IPS-20b (cell line): ENCODE measurements at regions not wholly inside any gene's neighbourhood (a gene's known extent, or its start where the extent isn't known, plus 50 kb on each side); places are given as distances from the start of the nearest gene placed in this dataset.

Source experiments
- H3K27ac ChIP-seq: one replicate; pipeline ENCODE4 v1.5.1; 2013; ENCODE audit warnings: low read length
- H3K27me3 ChIP-seq: 2 replicates; pipeline ENCODE4 v1.6.1; 2013; ENCODE audit warnings: mild to moderate bottlenecking, low read length, inconsistent platforms; ENCODE audit not compliant: insufficient read depth
- H3K36me3 ChIP-seq: 2 replicates; pipeline ENCODE4 v1.6.1; 2013; ENCODE audit warnings: low read depth, mild to moderate bottlenecking, inconsistent platforms, low read length, moderate library complexity; ENCODE audit not compliant: insufficient read depth
- H3K4me1 ChIP-seq: 2 replicates; pipeline ENCODE4 v1.6.1; 2013; ENCODE audit warnings: mild to moderate bottlenecking, control low read depth, inconsistent platforms, low read length, moderate library complexity; ENCODE audit not compliant: insufficient read depth
- H3K4me3 ChIP-seq: 2 replicates; pipeline ENCODE4 v1.5.1; 2013; ENCODE audit warnings: mild to moderate bottlenecking, low read length, inconsistent platforms
- H3K9ac ChIP-seq: 2 replicates; pipeline ENCODE4 v1.6.1; 2013; ENCODE audit warnings: low read depth, mild to moderate bottlenecking, inconsistent platforms, low read length, moderate library complexity
- H3K9me3 ChIP-seq: 2 replicates; pipeline ENCODE4 v1.6.1; 2013; ENCODE audit warnings: mild to moderate bottlenecking, low read depth, low read length, inconsistent platforms; ENCODE audit not compliant: insufficient read depth

- Histone ChIP-seq H3K4me3 (no peak overlapping the region), H3K27ac (no peak overlapping the region), H3K4me1 (no peaks in the 10 kb centered on the region), H3K27me3 (no peaks in the 10 kb centered on the region), H3K9ac (no peak overlapping the region), H3K9me3 (no peaks in the 10 kb centered on the region; the same call in 1 of the 2 replicates), H3K36me3 (no peaks in the 10 kb centered on the region)
These were observed 749.4 kb upstream of the SLC10A2 start for GRCh38 chr13:103815619-103816018.

- Histone ChIP-seq H3K9me3 (no peaks in the 10 kb centered on the region; the same call in 1 of the 2 replicates), H3K9ac (no peak overlapping the region), H3K27me3 (no peaks in the 10 kb centered on the region), H3K27ac (no peak overlapping the region), H3K36me3 (no peaks in the 10 kb centered on the region), H3K4me1 (no peaks in the 10 kb centered on the region), H3K4me3 (no peak overlapping the region)
These were observed 746.8 kb upstream of the SLC10A2 start for GRCh38 chr13:103812971-103813370.

- Histone ChIP-seq H3K9ac (no peak overlapping the region), H3K4me3 (no peak overlapping the region), H3K27me3 (no peaks in the 10 kb centered on the region), H3K9me3 (no peaks in the 10 kb centered on the region; the same call in 1 of the 2 replicates), H3K27ac (no peak overlapping the region), H3K4me1 (no peaks in the 10 kb centered on the region), H3K36me3 (no peaks in the 10 kb centered on the region)
These were observed 746.3 kb upstream of the SLC10A2 start for GRCh38 chr13:103812558-103812957.

DNA sequence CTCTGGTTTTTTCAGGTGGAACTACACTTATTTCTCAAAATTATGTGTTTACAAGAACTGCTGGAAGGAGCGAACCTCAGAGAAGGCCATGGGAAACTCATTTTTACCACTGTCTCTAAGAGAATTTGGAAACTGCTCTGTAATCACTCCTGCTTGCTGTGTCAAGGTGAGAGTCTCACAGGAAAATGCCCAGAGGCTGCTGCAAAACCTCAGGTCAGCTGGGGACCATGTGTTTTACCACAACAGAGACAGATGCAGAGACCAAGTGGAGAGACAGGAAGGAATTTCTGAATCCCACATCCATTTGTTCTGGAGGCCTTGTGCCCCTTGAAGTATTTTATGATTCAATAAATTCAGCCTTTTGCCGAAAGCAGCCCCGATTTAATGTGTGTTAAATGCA lies 743.8 kb upstream of the SLC10A2 start:
- no peaks in the 10 kb centered on the region for H3K4me1 ChIP-seq
- no peak overlapping the region for H3K27ac ChIP-seq
- no peaks in the 10 kb centered on the region for H3K36me3 ChIP-seq
- no peaks in the 10 kb centered on the region for H3K9me3 ChIP-seq
- H3K9ac ChIP-seq, result no peak overlapping the region
- no peaks in the 10 kb centered on the region for H3K27me3 ChIP-seq
- no peak overlapping the region for H3K4me3 ChIP-seq

DNA sequence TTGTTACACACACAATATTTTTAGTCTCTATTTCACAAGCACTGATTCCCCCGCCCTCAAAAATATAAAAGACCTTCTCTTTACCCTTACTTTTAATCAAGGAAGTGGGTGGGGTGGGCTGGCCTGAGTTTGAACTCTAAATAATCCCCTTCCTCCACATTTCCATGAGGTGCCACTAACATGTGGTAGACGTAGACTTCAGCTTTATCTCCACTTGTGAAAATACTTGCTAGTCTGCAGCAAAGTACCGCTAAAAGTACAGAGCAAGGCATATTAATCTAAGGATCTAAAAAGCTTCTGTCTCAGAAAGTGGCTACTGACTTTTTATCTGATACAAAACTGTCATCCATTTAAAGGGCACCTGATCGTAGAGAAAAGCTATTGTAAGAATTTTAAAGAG lies 739.6 kb upstream of the SLC10A2 start:
- no peaks in the 10 kb centered on the region for H3K27me3 ChIP-seq
- H3K9ac ChIP-seq, result no peak overlapping the region
- no peak overlapping the region for H3K4me3 ChIP-seq
- no peak overlapping the region for H3K27ac ChIP-seq
- no peaks in the 10 kb centered on the region for H3K9me3 ChIP-seq
- no peaks in the 10 kb centered on the region for H3K36me3 ChIP-seq
- no peaks in the 10 kb centered on the region for H3K4me1 ChIP-seq

DNA sequence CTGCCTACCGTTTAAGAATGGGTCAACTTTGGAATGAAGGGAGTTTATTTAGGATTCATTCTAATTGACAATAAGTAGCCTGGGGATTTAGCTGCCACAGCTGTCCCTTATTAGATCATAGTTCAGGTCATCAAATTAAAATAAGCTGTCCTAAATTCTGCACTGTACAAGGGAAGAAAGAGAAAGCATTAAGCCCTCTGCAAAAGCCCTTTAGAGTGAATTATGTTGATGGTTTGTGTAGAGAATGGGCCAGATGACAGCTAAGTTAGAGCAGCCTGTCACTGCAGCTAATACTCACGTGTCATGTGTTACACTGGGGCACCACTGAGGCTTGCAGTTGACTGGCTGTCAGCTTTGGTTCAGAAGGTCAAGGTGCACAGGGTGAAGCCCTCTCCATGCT lies 737.1 kb upstream of the SLC10A2 start:
- Histone ChIP-seq H3K27me3 (no peaks in the 10 kb centered on the region), H3K9ac (no peak overlapping the region), H3K4me1 (no peaks in the 10 kb centered on the region), H3K36me3 (no peaks in the 10 kb centered on the region), H3K27ac (no peak overlapping the region), H3K9me3 (no peaks in the 10 kb centered on the region), H3K4me3 (no peak overlapping the region)

GRCh38 chr13:103799028-103799427 lies 732.8 kb upstream of the SLC10A2 start:
- no peaks in the 10 kb centered on the region for H3K4me1 ChIP-seq
- no peaks in the 10 kb centered on the region for H3K9me3 ChIP-seq
- H3K4me3 ChIP-seq, result no peak overlapping the region
- H3K9ac ChIP-seq, result no peak overlapping the region
- no peak overlapping the region for H3K27ac ChIP-seq
- no peaks in the 10 kb centered on the region for H3K27me3 ChIP-seq
- H3K36me3 ChIP-seq, result no peaks in the 10 kb centered on the region

DNA sequence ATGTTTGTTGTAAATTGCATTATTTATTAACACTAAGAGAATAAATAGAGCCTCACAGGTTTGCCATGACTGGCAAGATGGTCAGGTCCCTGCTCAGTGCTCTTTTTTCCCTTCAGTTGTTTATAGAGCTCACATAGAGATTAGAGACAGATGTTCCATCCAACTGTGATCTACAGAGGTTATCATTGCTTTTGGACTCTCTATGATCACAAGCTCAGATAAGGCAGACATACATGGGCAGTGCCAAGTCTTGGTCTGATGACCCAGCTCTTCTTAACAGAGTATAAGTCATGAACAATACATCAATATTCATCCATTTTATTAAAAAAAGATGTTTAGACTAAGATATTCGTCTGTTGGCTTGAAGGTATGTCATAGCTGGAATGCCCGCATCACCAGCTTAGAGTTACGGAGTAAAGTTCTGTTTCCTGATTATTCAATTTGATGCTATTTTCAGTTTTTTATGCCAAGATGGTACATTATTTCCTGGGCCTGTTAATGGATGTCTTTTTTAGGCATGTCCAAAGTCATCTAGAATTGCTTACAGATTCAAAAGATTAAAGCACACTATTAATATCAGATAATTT lies 729.8 kb upstream of the SLC10A2 start:
- no peaks in the 10 kb centered on the region for H3K36me3 ChIP-seq
- no peak overlapping the region for H3K4me3 ChIP-seq
- H3K27me3 ChIP-seq, result no peaks in the 10 kb centered on the region
- no peaks in the 10 kb centered on the region for H3K9me3 ChIP-seq
- no peak overlapping the region for H3K9ac ChIP-seq
- no peak overlapping the region for H3K27ac ChIP-seq
- no peaks in the 10 kb centered on the region for H3K4me1 ChIP-seq

DNA sequence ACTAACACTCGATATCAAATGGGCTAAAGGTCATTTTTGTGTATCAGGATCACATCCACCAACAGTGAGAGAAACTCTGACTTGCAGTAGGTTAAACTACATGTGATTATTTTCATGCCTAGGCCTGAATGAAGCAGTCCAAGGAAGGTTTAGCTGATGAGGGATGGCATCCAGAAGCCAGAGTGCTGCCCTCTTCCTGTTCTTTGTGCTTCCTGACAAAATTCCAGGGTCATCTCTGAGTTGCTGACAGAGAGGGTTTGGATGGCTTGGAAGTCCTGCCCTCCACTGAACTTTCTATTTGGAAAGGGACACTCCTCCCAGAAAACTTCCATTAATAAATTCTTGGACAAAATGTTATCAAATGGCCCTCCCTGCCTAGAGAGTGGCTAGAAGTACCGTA lies 728.3 kb upstream of the SLC10A2 start:
- H3K27ac ChIP-seq, result no peak overlapping the region
- no peaks in the 10 kb centered on the region for H3K4me1 ChIP-seq
- H3K27me3 ChIP-seq, result no peaks in the 10 kb centered on the region
- no peaks in the 10 kb centered on the region for H3K9me3 ChIP-seq
- H3K4me3 ChIP-seq, result no peak overlapping the region
- no peak overlapping the region for H3K9ac ChIP-seq
- no peaks in the 10 kb centered on the region for H3K36me3 ChIP-seq

GRCh38 chr13:103788061-103788652 lies 721.9 kb upstream of the SLC10A2 start:
- Histone ChIP-seq H3K4me3 (no peak overlapping the region), H3K4me1 (no peaks in the 10 kb centered on the region), H3K9ac (no peak overlapping the region), H3K27me3 (no peaks in the 10 kb centered on the region), H3K36me3 (no peaks in the 10 kb centered on the region), H3K27ac (no peak overlapping the region), H3K9me3 (peaks cover 15% of the 10 kb centered on the region)

DNA sequence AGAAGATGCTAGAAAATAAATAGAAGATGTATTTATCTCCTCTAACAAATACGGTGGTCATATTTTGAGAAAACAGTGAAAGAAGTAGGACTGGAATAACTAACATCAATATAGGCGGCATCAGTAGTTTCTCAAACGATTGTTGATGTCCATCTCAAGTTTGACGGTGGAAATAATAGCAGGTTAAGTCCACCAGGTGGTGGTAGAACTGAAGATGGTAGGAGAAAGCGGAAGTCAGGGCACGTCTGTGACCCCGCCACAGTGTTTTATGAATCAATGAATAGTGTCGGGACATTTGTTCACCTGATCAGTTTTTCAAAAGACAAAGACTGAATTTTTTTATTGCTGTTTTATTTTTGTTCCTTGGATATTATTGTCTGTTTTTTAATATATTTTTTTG lies 706.4 kb upstream of the SLC10A2 start:
- Histone ChIP-seq H3K9ac (no peak overlapping the region), H3K9me3 (peaks cover 11% of the 10 kb centered on the region), H3K36me3 (no peaks in the 10 kb centered on the region), H3K27ac (no peak overlapping the region), H3K4me3 (no peak overlapping the region), H3K27me3 (no peaks in the 10 kb centered on the region), H3K4me1 (no peaks in the 10 kb centered on the region)

- no peaks in the 10 kb centered on the region for H3K4me1 ChIP-seq
- H3K36me3 ChIP-seq, result no peaks in the 10 kb centered on the region
- no peaks in the 10 kb centered on the region for H3K9me3 ChIP-seq
- H3K4me3 ChIP-seq, result no peak overlapping the region
- no peak overlapping the region for H3K27ac ChIP-seq
- H3K27me3 ChIP-seq, result no peaks in the 10 kb centered on the region
- no peak overlapping the region for H3K9ac ChIP-seq
These were observed 696.3 kb upstream of the SLC10A2 start for GRCh38 chr13:103762523-103762922.
